SK-N-SH (cell line): ENCODE measurements at regions not wholly inside any gene's neighbourhood (a gene's known extent, or its start where the extent isn't known, plus 50 kb on each side); places are given as distances from the start of the nearest gene placed in this dataset.
A peak's percentile ranks its signal among the peaks of the same experiment; 100 is the strongest.

Experiments used
- CTCF ChIA-PET: fragments of 300-600, 350-600 bp; formaldehyde crosslinking; extraction: SDS; loops from one replicate; lab custom pipeline; 2021; lab: Yijun Ruan, JAX
- POLR2A ChIA-PET: fragments of 350-600 bp; sonication (Branson Sonifier 250); formaldehyde crosslinking; extraction: SDS; loops from one replicate; lab custom pipeline; 2020; ENCODE audit warnings: antibody characterized with exemption, inconsistent platforms; lab: Yijun Ruan, JAX
- DNase-seq: peaks from one replicate; pipeline ENCODE4 v3.0.0; 2012
- H2AFZ ChIP-seq: fragments of 200-600 bp; sonication (generic); 2 replicates; pipeline ENCODE4 v1.8.1; 2016; ENCODE audit warnings: antibody characterized with exemption, mild to moderate bottlenecking, low read depth
- H3F3A ChIP-seq: fragments of 200-600 bp; sonication (generic); replicated peaks from 2 replicates; pipeline ENCODE3; 2016; ENCODE audit warnings: antibody characterized with exemption, mild to moderate bottlenecking; ENCODE audit not compliant: insufficient read depth
- H3K27ac ChIP-seq, 2 experiments: fragments of 200-500 bp in 1 of 2; fragments of 200-600 bp in 1 of 2; sonication (Bioruptor generic) in 1 of 2; sonication (generic), shearing (Covaris generic) in 1 of 2; 2 replicates each; pipeline versions ENCODE4 v1.5.1 to v1.6.1; 2014 to 2016; ENCODE audit warnings: low read depth in 2 of 2, inconsistent platforms in 1 of 2, low read length in 1 of 2, mild to moderate bottlenecking in 1 of 2, mixed read lengths in 1 of 2
- H3K27me3 ChIP-seq: fragments of 200-600 bp; sonication (generic), shearing (Covaris generic); 2 replicates; pipeline ENCODE4 v1.6.1; 2016; ENCODE audit warnings: mixed run types; ENCODE audit not compliant: insufficient read depth
- H3K36me3 ChIP-seq, 2 experiments: fragments of 200-500 bp in 1 of 2; fragments of 200-600 bp in 1 of 2; sonication (Bioruptor generic) in 1 of 2; sonication (generic) in 1 of 2; replicated peaks in 1 of 2; 2 replicates each; pipeline versions ENCODE3 to v1.5.1; 2014 to 2016; ENCODE audit warnings: low read length in 1 of 2, mild to moderate bottlenecking in 1 of 2; ENCODE audit not compliant: insufficient read depth in 2 of 2, control insufficient read depth in 1 of 2
- H3K4me1 ChIP-seq, 2 experiments: fragments of 200-500 bp in 1 of 2; fragments of 200-600 bp in 1 of 2; sonication (Bioruptor generic) in 1 of 2; sonication (generic), shearing (Covaris generic) in 1 of 2; 2 replicates each; pipeline versions ENCODE4 v1.5.1 to v1.6.1; 2014 to 2016; ENCODE audit warnings: low read depth in 1 of 2, low read length in 1 of 2, mixed run types in 1 of 2; ENCODE audit not compliant: insufficient read depth in 2 of 2, control insufficient read depth in 1 of 2
- H3K4me2 ChIP-seq: fragments of 200-600 bp; sonication (generic), shearing (Covaris generic); 2 replicates; pipeline ENCODE4 v1.6.1; 2017; ENCODE audit warnings: mixed run types
- H3K4me3 ChIP-seq, 2 experiments: fragments of 200-500 bp in 1 of 2; fragments of 200-600 bp in 1 of 2; sonication (Bioruptor generic) in 1 of 2; sonication (generic), shearing (Covaris generic) in 1 of 2; 2 replicates each; pipeline versions ENCODE4 v1.5.1 to v1.8.1; 2014 to 2016; ENCODE audit warnings: low read depth in 2 of 2, inconsistent platforms in 1 of 2, low read length in 1 of 2, mild to moderate bottlenecking in 1 of 2, mixed read lengths in 1 of 2, moderate library complexity in 1 of 2
- H3K79me2 ChIP-seq: fragments of 200-600 bp; sonication (generic); 2 replicates; pipeline ENCODE4 v1.8.1; 2017; ENCODE audit warnings: mild to moderate bottlenecking; ENCODE audit not compliant: insufficient read depth
- H3K9ac ChIP-seq: fragments of 200-600 bp; sonication (generic); 2 replicates; pipeline ENCODE4 v1.6.1; 2017; ENCODE audit warnings: mixed run types
- H3K9me2 ChIP-seq: fragments of 200-600 bp; sonication (generic); 2 replicates; pipeline ENCODE4 v1.6.1; 2017; ENCODE audit warnings: mixed run types
- H3K9me3 ChIP-seq: fragments of 200-600 bp; sonication (generic); 2 replicates; pipeline ENCODE4 v1.6.1; 2017; ENCODE audit warnings: mixed run types, mild to moderate bottlenecking, moderate library complexity
- H4K20me1 ChIP-seq: fragments of 200-600 bp; sonication (generic); 2 replicates; pipeline ENCODE4 v1.6.1; 2017; ENCODE audit warnings: mild to moderate bottlenecking, mixed run types; ENCODE audit not compliant: insufficient read depth
- EP300 ChIP-seq, 2 experiments: IDR thresholded peaks; 2 replicates each; pipeline versions ENCODE4 v1.4.0 to v1.6.1; 2012; ENCODE audit warnings: borderline replicate concordance in 1 of 2, low read depth in 1 of 2, low read length in 1 of 2
- MXI1 ChIP-seq: IDR thresholded peaks from 2 replicates; pipeline ENCODE4 v1.6.1; 2012; ENCODE audit warnings: mild to moderate bottlenecking, low read depth, low read length, improper control_type of control experiment
- NRF1 ChIP-seq: IDR thresholded peaks from 2 replicates; pipeline ENCODE4 v1.6.1; 2012; ENCODE audit warnings: low read depth, mild to moderate bottlenecking, low read length
- POLR2AphosphoS5 ChIP-seq: IDR thresholded peaks from 2 replicates; pipeline ENCODE4 v1.6.1; 2012; ENCODE audit warnings: low read depth, low read length
- SIN3A ChIP-seq: IDR thresholded peaks from 2 replicates; pipeline ENCODE4 v1.6.1; 2012; ENCODE audit warnings: low read depth, mild to moderate bottlenecking, low read length, moderate library complexity, borderline replicate concordance
- TEAD4 ChIP-seq: IDR thresholded peaks from 2 replicates; pipeline ENCODE4 v1.4.0; 2012; ENCODE audit warnings: mild to moderate bottlenecking, borderline replicate concordance; ENCODE audit not compliant: insufficient read depth
- USF1 ChIP-seq: IDR thresholded peaks from 2 replicates; pipeline ENCODE4 v1.4.0; 2012; ENCODE audit warnings: low read depth, borderline replicate concordance
- ZBTB33 ChIP-seq: IDR thresholded peaks from 2 replicates; pipeline ENCODE4 v1.4.0; 2012; ENCODE audit warnings: low read depth, borderline replicate concordance
- WGBS: methylation state at CpG from one replicate; pipeline ENCODE4 v1.1.6; 2017; ENCODE audit warnings: low lambda C conversion rate; 5-methylcytosine and 5-hydroxymethylcytosine counted together
- TF ChIP-seq, protein P1 (sequence below): IDR thresholded peaks from 2 replicates; pipeline ENCODE4 v1.6.1; 2012; ENCODE audit warnings: mild to moderate bottlenecking, low read depth, low read length, moderate library complexity

DNA sequence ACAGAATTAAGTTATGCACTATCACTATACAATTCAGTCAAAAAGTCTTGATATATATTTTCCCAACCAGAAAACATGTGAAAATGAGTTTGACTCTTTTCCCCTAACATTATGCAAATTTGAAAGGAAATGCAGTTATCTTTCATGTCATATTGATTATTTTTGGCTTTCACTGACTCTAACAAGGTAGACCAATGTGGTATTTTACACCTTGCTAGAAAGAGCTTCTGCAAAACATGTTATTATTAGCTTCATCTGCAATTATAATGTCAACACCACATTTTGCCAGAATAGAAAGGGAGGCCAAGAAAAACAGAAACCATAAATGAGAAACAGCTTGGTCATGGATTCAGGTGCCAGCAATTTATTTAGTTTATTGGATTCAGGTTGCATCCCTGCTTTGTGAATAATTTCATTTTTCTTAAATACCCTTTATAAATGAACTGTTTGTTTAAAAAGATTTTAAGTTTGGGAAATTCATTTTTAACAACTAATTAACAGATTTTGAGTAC, 226.1 kb upstream of the GJE1 start:
- no peaks in the 10 kb centered on the region for H3K27me3 ChIP-seq
- H3K79me2 ChIP-seq, result peaks cover 2% of the 10 kb centered on the region; the same call in 1 of the 2 replicates
- H3K4me1 ChIP-seq, result no peaks in the 10 kb centered on the region
- no peak overlapping the region for H3K9ac ChIP-seq
- H3K9me2 ChIP-seq, result no peaks in the 10 kb centered on the region
- TF ChIP-seq SIN3A, result no peak
- no peak for TF ChIP-seq USF1
- no peak for TF ChIP-seq EP300 (IDR thresholded peaks at IDR 0.05; ENCODE audit: borderline replicate concordance in 1 of 2, low read depth in 1 of 2, low read length in 1 of 2)
- TF ChIP-seq POLR2AphosphoS5, result no peak
- DNase-seq, result no peak
- no peak overlapping the region for H2AFZ ChIP-seq
- H4K20me1 ChIP-seq, result no peaks in the 10 kb centered on the region
- H3K9me3 ChIP-seq, result no peaks in the 10 kb centered on the region
- no peaks in the 10 kb centered on the region for H3F3A ChIP-seq
- H3K4me2 ChIP-seq, result no peak overlapping the region
- no peak overlapping the region for H3K27ac ChIP-seq
- CTCF ChIA-PET, result no interaction called here
- POLR2A ChIA-PET, result no interaction called here
- H3K4me3 ChIP-seq, result no peak overlapping the region
- peaks cover 0 to 13% of the 10 kb centered on the region in 2 experiments for H3K36me3 ChIP-seq

DNA sequence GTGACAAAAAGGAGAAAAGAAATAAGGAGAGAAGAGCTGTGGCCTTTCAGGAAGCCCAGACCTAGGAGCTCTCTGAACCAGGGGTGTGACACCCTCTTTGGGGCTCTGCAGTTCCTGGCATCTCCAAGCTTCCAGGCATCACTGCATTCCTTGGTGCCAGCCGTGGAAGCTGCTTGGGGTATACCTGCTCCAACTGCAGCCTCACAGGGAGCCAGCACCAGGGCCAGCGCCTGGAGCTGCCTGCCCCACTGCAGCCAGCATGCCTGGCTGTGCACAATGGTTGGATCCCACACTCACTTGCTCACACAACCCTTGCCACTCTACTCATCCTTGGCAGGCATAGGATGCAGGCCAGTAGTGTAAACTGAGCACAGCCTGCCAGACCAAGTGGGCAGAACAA, 242.1 kb upstream of the GJE1 start:
- no peaks in the 10 kb centered on the region for H3K27me3 ChIP-seq
- no peaks in the 10 kb centered on the region; the same call in 1 of the 2 replicates for H3K79me2 ChIP-seq
- DNase-seq, result no peak
- no peaks in the 10 kb centered on the region for H3F3A ChIP-seq
- CTCF ChIA-PET, result no interaction called here
- no peak overlapping the region for H3K4me3 ChIP-seq
- no peak for TF ChIP-seq MXI1
- no peak for TF ChIP-seq NRF1
- no peak for TF ChIP-seq ZBTB33
- TF ChIP-seq, protein P1, sequence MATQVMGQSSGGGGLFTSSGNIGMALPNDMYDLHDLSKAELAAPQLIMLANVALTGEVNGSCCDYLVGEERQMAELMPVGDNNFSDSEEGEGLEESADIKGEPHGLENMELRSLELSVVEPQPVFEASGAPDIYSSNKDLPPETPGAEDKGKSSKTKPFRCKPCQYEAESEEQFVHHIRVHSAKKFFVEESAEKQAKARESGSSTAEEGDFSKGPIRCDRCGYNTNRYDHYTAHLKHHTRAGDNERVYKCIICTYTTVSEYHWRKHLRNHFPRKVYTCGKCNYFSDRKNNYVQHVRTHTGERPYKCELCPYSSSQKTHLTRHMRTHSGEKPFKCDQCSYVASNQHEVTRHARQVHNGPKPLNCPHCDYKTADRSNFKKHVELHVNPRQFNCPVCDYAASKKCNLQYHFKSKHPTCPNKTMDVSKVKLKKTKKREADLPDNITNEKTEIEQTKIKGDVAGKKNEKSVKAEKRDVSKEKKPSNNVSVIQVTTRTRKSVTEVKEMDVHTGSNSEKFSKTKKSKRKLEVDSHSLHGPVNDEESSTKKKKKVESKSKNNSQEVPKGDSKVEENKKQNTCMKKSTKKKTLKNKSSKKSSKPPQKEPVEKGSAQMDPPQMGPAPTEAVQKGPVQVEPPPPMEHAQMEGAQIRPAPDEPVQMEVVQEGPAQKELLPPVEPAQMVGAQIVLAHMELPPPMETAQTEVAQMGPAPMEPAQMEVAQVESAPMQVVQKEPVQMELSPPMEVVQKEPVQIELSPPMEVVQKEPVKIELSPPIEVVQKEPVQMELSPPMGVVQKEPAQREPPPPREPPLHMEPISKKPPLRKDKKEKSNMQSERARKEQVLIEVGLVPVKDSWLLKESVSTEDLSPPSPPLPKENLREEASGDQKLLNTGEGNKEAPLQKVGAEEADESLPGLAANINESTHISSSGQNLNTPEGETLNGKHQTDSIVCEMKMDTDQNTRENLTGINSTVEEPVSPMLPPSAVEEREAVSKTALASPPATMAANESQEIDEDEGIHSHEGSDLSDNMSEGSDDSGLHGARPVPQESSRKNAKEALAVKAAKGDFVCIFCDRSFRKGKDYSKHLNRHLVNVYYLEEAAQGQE, result 0 out of 2 replicates have a peak, but pooled peaks have one; percentile 65
- TF ChIP-seq TEAD4, result no peak
- no peaks in the 10 kb centered on the region; the same call in 1 of the 2 replicates for H3K9me2 ChIP-seq
- WGBS, result 20% methylated on average over 2 of the region's 2 CpGs
- H2AFZ ChIP-seq, result no peak overlapping the region
- no peak overlapping the region for H3K9ac ChIP-seq
- peaks cover 9% of the 10 kb centered on the region; the same call in 1 of the 2 replicates for H3K9me3 ChIP-seq
- no peaks in the 10 kb centered on the region for H3K4me1 ChIP-seq
- H3K4me2 ChIP-seq, result no peak overlapping the region
- POLR2A ChIA-PET, result no interaction called here
- no peak overlapping the region for H3K27ac ChIP-seq
- no peaks in the 10 kb centered on the region for H4K20me1 ChIP-seq
- peaks cover 0 to 16% of the 10 kb centered on the region in 2 experiments for H3K36me3 ChIP-seq
